Fibroblast of skin of abdomen (primary cell): ENCODE measurements at regions not wholly inside any gene's neighbourhood (a gene's known extent, or its start where the extent isn't known, plus 50 kb on each side); places are given as distances from the start of the nearest gene placed in this dataset.
"Not testable (repeated sequence)": the region's sequence is repeated elsewhere in the genome, so short reads cannot be mapped to it uniquely, and the experiment has no call there.

Experiments used
- DNase-seq: peaks from one replicate; pipeline ENCODE4 v3.0.0-alpha.2; 2013

- no peak for DNase-seq
Measured at GRCh38 chr4:134865675-134866074, 664.1 kb upstream of the PABPC4L start.

GRCh38 chr4:134862116-134862515 is 660.5 kb upstream of the PABPC4L start:
- DNase-seq = peak; percentile 23

GRCh38 chr4:134848681-134849080 is 647.1 kb upstream of the PABPC4L start:
- no peak for DNase-seq

GRCh38 chr4:134830741-134831140 is 629.2 kb upstream of the PABPC4L start:
- not testable (repeated sequence) for DNase-seq

GRCh38 chr4:134812611-134813010 is 611.0 kb upstream of the PABPC4L start:
- no peak for DNase-seq

GRCh38 chr4:134807231-134807745 is 605.7 kb upstream of the PABPC4L start:
- no peak for DNase-seq

GRCh38 chr4:134798573-134798972 is 597.0 kb upstream of the PABPC4L start:
- no peak for DNase-seq

- DNase-seq = no peak
Measured at GRCh38 chr4:134787315-134787714, 585.7 kb upstream of the PABPC4L start.

- no peak for DNase-seq
Measured at GRCh38 chr4:134780244-134780643, 578.7 kb upstream of the PABPC4L start.

- no peak for DNase-seq
Measured at GRCh38 chr4:134777606-134778005, 576.0 kb upstream of the PABPC4L start.

- no peak for DNase-seq
Measured at GRCh38 chr4:134773497-134774000, 572.0 kb upstream of the PABPC4L start.

GRCh38 chr4:134762053-134762452 is 560.5 kb upstream of the PABPC4L start:
- no peak for DNase-seq

GRCh38 chr4:134756421-134756820 is 554.8 kb upstream of the PABPC4L start:
- DNase-seq = no peak

- DNase-seq = no peak
Measured at GRCh38 chr4:134754301-134755019, 552.9 kb upstream of the PABPC4L start.

GRCh38 chr4:134753390-134753789 is 551.8 kb upstream of the PABPC4L start:
- no peak for DNase-seq

- no peak for DNase-seq
Measured at GRCh38 chr4:134747108-134747805, 545.7 kb upstream of the PABPC4L start.

GRCh38 chr4:134740290-134740689 is 538.7 kb upstream of the PABPC4L start:
- no peak for DNase-seq

- DNase-seq = no peak
Measured at GRCh38 chr4:134735901-134736300, 534.3 kb upstream of the PABPC4L start.

GRCh38 chr4:134727696-134728095 is 526.1 kb upstream of the PABPC4L start:
- DNase-seq = no peak

- DNase-seq = no peak
Measured at GRCh38 chr4:134722306-134722705, 520.7 kb upstream of the PABPC4L start.

GRCh38 chr4:134720030-134720429 is 518.4 kb upstream of the PABPC4L start:
- DNase-seq = no peak

- no peak for DNase-seq
Measured at GRCh38 chr4:134708616-134709015, 507.0 kb upstream of the PABPC4L start.

- no peak for DNase-seq
Measured at GRCh38 chr4:134708026-134708425, 506.4 kb upstream of the PABPC4L start.

GRCh38 chr4:134702374-134702773 is 500.8 kb upstream of the PABPC4L start:
- DNase-seq = no peak
